Caco-2 (cell line): ENCODE measurements at regions not wholly inside any gene's neighbourhood (a gene's known extent, or its start where the extent isn't known, plus 50 kb on each side); places are given as distances from the start of the nearest gene placed in this dataset.
A peak's percentile ranks its signal among the peaks of the same experiment; 100 is the strongest.

ENCODE experiments used
- BruUV-seq: library from RNA; stranded (reverse); fragments of 400-500 nt; replicated peaks from 2 replicates; lab custom pipeline; 2021; lab: Mats Ljungman, UMichigan
- CTCF ChIA-PET: fragments of 300-600 bp; sonication (Branson Sonifier 250); formaldehyde crosslinking; loops from one replicate; lab custom pipeline; 2022; ENCODE audit warnings: antibody characterized with exemption; lab: Charles Lee
- POLR2A ChIA-PET: fragments of 300-600 bp; sonication (Branson Sonifier 250); formaldehyde crosslinking; loops from one replicate; lab custom pipeline; 2022; ENCODE audit warnings: antibody characterized with exemption; lab: Charles Lee
- DNase-seq, 2 experiments: peaks; one replicate each; pipeline versions ENCODE4 v3.0.0 to v3.0.0-alpha.2; 2020 to 2022
- H3K27me3 ChIP-seq: replicated peaks from 2 replicates; pipeline ENCODE4 v1.6.0; 2011; ENCODE audit warnings: low read length; ENCODE audit not compliant: control insufficient read depth, insufficient read depth
- H3K36me3 ChIP-seq: 2 replicates; pipeline ENCODE4 v1.5.1; 2011; ENCODE audit warnings: low read length; ENCODE audit not compliant: control insufficient read depth, insufficient read depth
- H3K4me1 ChIP-seq: fragments of 250-450 bp; sonication (Bioruptor Pico); 2 replicates; pipeline ENCODE4 v1.5.1; 2020; ENCODE audit warnings: mild to moderate bottlenecking
- H3K4me3 ChIP-seq: 2 replicates; pipeline ENCODE4 v1.5.1; 2011; ENCODE audit warnings: low read depth, mild to moderate bottlenecking, control low read depth, low read length
- H3K9me3 ChIP-seq: fragments of 250-450 bp; sonication (Bioruptor Pico); 2 replicates; pipeline ENCODE4 v1.5.1; 2020; ENCODE audit warnings: mild to moderate bottlenecking, moderate library complexity
- H3K27ac Mint-ChIP-seq: one replicate; pipeline ENCODE4 v1.8.0; 2022; ENCODE audit warnings: mixed read lengths; ENCODE audit not compliant: unreplicated experiment
- H3K27me3 Mint-ChIP-seq: one replicate; pipeline ENCODE4 v1.8.0; 2022; ENCODE audit warnings: mixed read lengths; ENCODE audit not compliant: insufficient read depth, unreplicated experiment
- H3K36me3 Mint-ChIP-seq: one replicate; pipeline ENCODE4 v1.8.0; 2022; ENCODE audit warnings: mild to moderate bottlenecking, mixed read lengths; ENCODE audit not compliant: insufficient read depth, unreplicated experiment
- H3K4me1 Mint-ChIP-seq: one replicate; pipeline ENCODE4 v1.8.0; 2022; ENCODE audit warnings: low read depth, mixed read lengths; ENCODE audit not compliant: unreplicated experiment
- H3K4me3 Mint-ChIP-seq: one replicate; pipeline ENCODE4 v1.8.0; 2022; ENCODE audit warnings: mild to moderate bottlenecking, moderate library complexity, mixed read lengths; ENCODE audit not compliant: unreplicated experiment
- H3K9me3 Mint-ChIP-seq: one replicate; pipeline ENCODE4 v1.8.0; 2022; ENCODE audit warnings: mixed read lengths; ENCODE audit not compliant: unreplicated experiment
- intact Hi-C: fragments of 100-400 bp; cut with micrococcal nuclease; formaldehyde crosslinking; loops from one replicate; pipeline ENCODE4 v1.10.0; 2022; ENCODE audit not compliant: unreplicated experiment
- TF ChIP-seq, protein P1 (sequence below), 2 experiments: fragments of 200-600 bp in 1 of 2; IDR thresholded peaks; 1 replicate in 1 of 2; 2 replicates in 1 of 2; pipeline versions ENCODE4 v1.5.1 to v1.8.0; 2011 to 2022; ENCODE audit warnings: antibody characterized with exemption in 1 of 2, control low read depth in 1 of 2, inconsistent platforms in 1 of 2, low read depth in 1 of 2, low read length in 1 of 2, mild to moderate bottlenecking in 1 of 2, moderate library complexity in 1 of 2; ENCODE audit not compliant: insufficient read depth in 1 of 2, severe bottlenecking in 1 of 2, unreplicated experiment in 1 of 2

GRCh38 chr1:234774971-234775370 is 165.0 kb upstream of the IRF2BP2 start:
- Histone ChIP-seq H3K27me3 (no peaks in the 10 kb centered on the region), H3K4me3 (no peak overlapping the region), H3K9me3 (no peaks in the 10 kb centered on the region), H3K4me1 (peaks cover 29% of the 10 kb centered on the region), H3K36me3 (no peaks in the 10 kb centered on the region)
- no peaks in the 10 kb centered on the region for H3K9me3 Mint-ChIP-seq
- DNase-seq = no peak
- intact Hi-C loops = loop anchor here (5.0 kb wide), 3 partner anchors 102 to 202 kb away; partner anchors contain the start of gene IRF2BP2
- no TSS peak for BruUV-seq
- TF ChIP-seq, protein P1, sequence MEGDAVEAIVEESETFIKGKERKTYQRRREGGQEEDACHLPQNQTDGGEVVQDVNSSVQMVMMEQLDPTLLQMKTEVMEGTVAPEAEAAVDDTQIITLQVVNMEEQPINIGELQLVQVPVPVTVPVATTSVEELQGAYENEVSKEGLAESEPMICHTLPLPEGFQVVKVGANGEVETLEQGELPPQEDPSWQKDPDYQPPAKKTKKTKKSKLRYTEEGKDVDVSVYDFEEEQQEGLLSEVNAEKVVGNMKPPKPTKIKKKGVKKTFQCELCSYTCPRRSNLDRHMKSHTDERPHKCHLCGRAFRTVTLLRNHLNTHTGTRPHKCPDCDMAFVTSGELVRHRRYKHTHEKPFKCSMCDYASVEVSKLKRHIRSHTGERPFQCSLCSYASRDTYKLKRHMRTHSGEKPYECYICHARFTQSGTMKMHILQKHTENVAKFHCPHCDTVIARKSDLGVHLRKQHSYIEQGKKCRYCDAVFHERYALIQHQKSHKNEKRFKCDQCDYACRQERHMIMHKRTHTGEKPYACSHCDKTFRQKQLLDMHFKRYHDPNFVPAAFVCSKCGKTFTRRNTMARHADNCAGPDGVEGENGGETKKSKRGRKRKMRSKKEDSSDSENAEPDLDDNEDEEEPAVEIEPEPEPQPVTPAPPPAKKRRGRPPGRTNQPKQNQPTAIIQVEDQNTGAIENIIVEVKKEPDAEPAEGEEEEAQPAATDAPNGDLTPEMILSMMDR (IDR thresholded peaks at IDR 0.05; ENCODE audit: insufficient read depth in 1 of 2, low read depth in 1 of 2, low read length in 1 of 2, severe bottlenecking in 1 of 2, unreplicated experiment in 1 of 2) = no peak
- no peaks in the 10 kb centered on the region for H3K36me3 Mint-ChIP-seq
- no peaks in the 10 kb centered on the region for H3K27me3 Mint-ChIP-seq
- no peak overlapping the region for H3K4me3 Mint-ChIP-seq
- peaks cover 27% of the 10 kb centered on the region for H3K4me1 Mint-ChIP-seq
- ChIA-PET POLR2A (interaction anchor here (0.5 kb wide), 1 partner anchor 165 kb away, joined by 3 read pairs; the partner anchor contains the start of gene IRF2BP2), CTCF (no interaction called here)
- H3K27ac Mint-ChIP-seq = no peak overlapping the region

GRCh38 chr1:234773936-234774677 is 164.1 kb upstream of the IRF2BP2 start:
- no peak overlapping the region for H3K4me3 ChIP-seq
- intact Hi-C loops = loop anchor here (2.0 to 5.0 kb wide), 4 partner anchors 103 to 203 kb away; partner anchors contain the start of gene IRF2BP2
- TF ChIP-seq, protein P1 (IDR thresholded peaks at IDR 0.05; ENCODE audit: insufficient read depth in 1 of 2, low read depth in 1 of 2, low read length in 1 of 2, severe bottlenecking in 1 of 2, unreplicated experiment in 1 of 2) = no peak
- Mint-ChIP-seq H3K9me3 (no peaks in the 10 kb centered on the region), H3K36me3 (no peaks in the 10 kb centered on the region), H3K27ac (no peak overlapping the region), H3K27me3 (no peaks in the 10 kb centered on the region), H3K4me3 (no peak overlapping the region), H3K4me1 (peaks cover 36% of the 10 kb centered on the region)
- DNase-seq = no peak
- ChIA-PET CTCF (no interaction called here), POLR2A (no interaction called here)
- no peaks in the 10 kb centered on the region for H3K36me3 ChIP-seq
- no peaks in the 10 kb centered on the region for H3K9me3 ChIP-seq
- no peaks in the 10 kb centered on the region for H3K27me3 ChIP-seq
- no TSS peak for BruUV-seq
- peaks cover 38% of the 10 kb centered on the region for H3K4me1 ChIP-seq

GRCh38 chr1:234772345-234773147 is 162.6 kb upstream of the IRF2BP2 start:
- peak; percentile 87 to 95 for DNase-seq
- H3K9me3 Mint-ChIP-seq = no peaks in the 10 kb centered on the region
- Histone ChIP-seq H3K9me3 (no peaks in the 10 kb centered on the region), H3K4me3 (no peak overlapping the region), H3K4me1 (peaks cover 53% of the 10 kb centered on the region), H3K36me3 (no peaks in the 10 kb centered on the region), H3K27me3 (no peaks in the 10 kb centered on the region)
- H3K36me3 Mint-ChIP-seq = no peaks in the 10 kb centered on the region
- TF ChIP-seq, protein P1 (IDR thresholded peaks at IDR 0.05; ENCODE audit: insufficient read depth in 1 of 2, low read depth in 1 of 2, low read length in 1 of 2, severe bottlenecking in 1 of 2, unreplicated experiment in 1 of 2) = no peak
- no TSS peak for BruUV-seq
- H3K4me1 Mint-ChIP-seq = peaks cover 51% of the 10 kb centered on the region
- H3K27me3 Mint-ChIP-seq = no peaks in the 10 kb centered on the region
- ChIA-PET CTCF (interaction anchor here (0.6 to 0.7 kb wide), 2 partner anchors 68 to 321 kb away, joined by 3 read pairs; no protein-coding TSS in a partner anchor), POLR2A (interaction anchor here (0.7 to 1.3 kb wide), 3 partner anchors 9 to 161 kb away, joined by 4 to 9 read pairs (median 5); no protein-coding TSS in a partner anchor)
- intact Hi-C loops = loop anchor here (1.0 to 5.0 kb wide), 5 partner anchors 48 to 205 kb away; partner anchors contain the start of gene IRF2BP2
- H3K27ac Mint-ChIP-seq = peak overlapping the region; percentile 90
- peak overlapping the region; percentile 58 for H3K4me3 Mint-ChIP-seq
